Right lobe of liver (tissue), 6 donors: ENCODE measurements at regions not wholly inside any gene's neighbourhood (a gene's known extent, or its start where the extent isn't known, plus 50 kb on each side); places are given as distances from the start of the nearest gene placed in this dataset.

ENCODE experiments used
- ATAC-seq, 4 donors: fragments of 200-7000 bp; cut with Tn5 transposase; one replicate each; pipeline ENCODE4 v1.9.1; 2020; ENCODE audit warnings: mild to moderate bottlenecking in 4 of 4, moderate library complexity in 4 of 4
- DNase-seq, 3 donors: peaks; one replicate each; pipeline ENCODE4 v3.0.0-alpha.2; 2020
- H3K27ac ChIP-seq, 3 donors: fragments of 200-600 bp; one replicate each; pipeline ENCODE4 v1.8.0; 2022
- H3K27me3 ChIP-seq, 2 donors: fragments of 200-600 bp; one replicate each; pipeline ENCODE4 v1.8.0; 2022
- H3K36me3 ChIP-seq, 4 donors: fragments of 200-600 bp; sonication (generic) in 1 of 4; one replicate each; pipeline versions ENCODE4 v1.5.1 to v1.8.0; 2017 to 2022; ENCODE audit warnings: control low read depth in 1 of 4
- H3K4me1 ChIP-seq, 4 donors: fragments of 200-600 bp; sonication (generic) in 1 of 4; one replicate each; pipeline versions ENCODE4 v1.5.1 to v1.8.0; 2017 to 2022; ENCODE audit warnings: control low read depth in 1 of 4
- H3K4me3 ChIP-seq, 3 donors: fragments of 200-600 bp; one replicate each; pipeline ENCODE4 v1.8.0; 2022
- H3K9me3 ChIP-seq, 4 donors: fragments of 200-600 bp; sonication (generic) in 1 of 4; one replicate each; pipeline versions ENCODE4 v1.5.1 to v1.8.0; 2017 to 2022; ENCODE audit warnings: control low read depth in 1 of 4
- POLR2A ChIP-seq: fragments of 450-650 bp; IDR thresholded peaks from one replicate; pipeline ENCODE4 v1.6.1; 2017; ENCODE audit warnings: antibody characterized with exemption, mild to moderate bottlenecking
- WGBS: methylation state at CpG from one replicate; pipeline ENCODE4 v1.1.6; 2018; ENCODE audit warnings: low coverage, low lambda C conversion rate; ENCODE audit not compliant: insufficient coverage; ENCODE audit errors: missing lambda C conversion rate; 5-methylcytosine and 5-hydroxymethylcytosine counted together
- intact Hi-C, 2 donors: fragments of 100-400 bp; cut with DNase I; formaldehyde crosslinking; loops; one replicate each; pipeline versions ENCODE4 v1.11.2 to v1.14.1; 2022
- TF ChIP-seq, protein P1 (sequence below), 4 donors: fragments of 200-600 bp in 3 of 4; fragments of 450-650 bp in 1 of 4; IDR thresholded peaks; one replicate each; pipeline versions ENCODE4 v1.5.1 to v1.8.0; 2016 to 2022; ENCODE audit warnings: antibody characterized with exemption in 4 of 4, mild to moderate bottlenecking in 2 of 4
- donor health status: DM: no; HTN: yes; CAD: no.
- donor health status: DM: no; HTN: no; CAD: no.
- donor health status: DM: no; HTN: no; CAD: no.
- donor health status: DM: no; HTN: yes; CAD: no.
- donor health status: DM: no; HTN: yes; CAD: no.

DNA sequence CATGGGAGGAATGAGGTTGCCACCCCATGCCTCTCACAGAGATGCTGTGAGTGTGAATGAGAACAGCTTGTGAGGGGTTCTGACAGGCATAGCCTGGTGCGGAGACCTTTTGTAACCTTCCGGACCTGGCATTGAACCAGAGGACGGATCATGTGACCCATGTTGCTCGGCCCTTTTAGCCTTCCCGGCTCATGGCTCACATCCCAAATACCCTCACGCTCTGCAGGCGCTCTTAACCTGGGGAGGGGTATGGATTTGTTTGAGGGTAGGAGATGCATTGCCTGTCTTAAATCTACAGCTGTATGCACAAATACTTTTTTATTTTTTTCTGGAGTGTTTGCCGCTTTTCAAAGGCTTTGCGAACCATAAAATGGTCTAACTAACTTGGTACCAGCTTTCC is 102.4 kb upstream of the CRHR1 start:
- no peaks in the 10 kb centered on the region for H3K36me3 ChIP-seq
- H3K4me3 ChIP-seq = no peak overlapping the region
- intact Hi-C loops = no loop called here
- no peaks in the 10 kb centered on the region for H3K27me3 ChIP-seq
- no peaks in the 10 kb centered on the region for H3K9me3 ChIP-seq
- WGBS = 75% methylated on average over 2 of the region's 9 CpGs
- DNase-seq (no peak), ATAC-seq (no peak)
- no peak overlapping the region for H3K27ac ChIP-seq
- no peaks in the 10 kb centered on the region for H3K4me1 ChIP-seq
- no peak for TF ChIP-seq POLR2A
- TF ChIP-seq, protein P1, sequence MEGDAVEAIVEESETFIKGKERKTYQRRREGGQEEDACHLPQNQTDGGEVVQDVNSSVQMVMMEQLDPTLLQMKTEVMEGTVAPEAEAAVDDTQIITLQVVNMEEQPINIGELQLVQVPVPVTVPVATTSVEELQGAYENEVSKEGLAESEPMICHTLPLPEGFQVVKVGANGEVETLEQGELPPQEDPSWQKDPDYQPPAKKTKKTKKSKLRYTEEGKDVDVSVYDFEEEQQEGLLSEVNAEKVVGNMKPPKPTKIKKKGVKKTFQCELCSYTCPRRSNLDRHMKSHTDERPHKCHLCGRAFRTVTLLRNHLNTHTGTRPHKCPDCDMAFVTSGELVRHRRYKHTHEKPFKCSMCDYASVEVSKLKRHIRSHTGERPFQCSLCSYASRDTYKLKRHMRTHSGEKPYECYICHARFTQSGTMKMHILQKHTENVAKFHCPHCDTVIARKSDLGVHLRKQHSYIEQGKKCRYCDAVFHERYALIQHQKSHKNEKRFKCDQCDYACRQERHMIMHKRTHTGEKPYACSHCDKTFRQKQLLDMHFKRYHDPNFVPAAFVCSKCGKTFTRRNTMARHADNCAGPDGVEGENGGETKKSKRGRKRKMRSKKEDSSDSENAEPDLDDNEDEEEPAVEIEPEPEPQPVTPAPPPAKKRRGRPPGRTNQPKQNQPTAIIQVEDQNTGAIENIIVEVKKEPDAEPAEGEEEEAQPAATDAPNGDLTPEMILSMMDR (IDR thresholded peaks at IDR 0.05) = no peak

DNA sequence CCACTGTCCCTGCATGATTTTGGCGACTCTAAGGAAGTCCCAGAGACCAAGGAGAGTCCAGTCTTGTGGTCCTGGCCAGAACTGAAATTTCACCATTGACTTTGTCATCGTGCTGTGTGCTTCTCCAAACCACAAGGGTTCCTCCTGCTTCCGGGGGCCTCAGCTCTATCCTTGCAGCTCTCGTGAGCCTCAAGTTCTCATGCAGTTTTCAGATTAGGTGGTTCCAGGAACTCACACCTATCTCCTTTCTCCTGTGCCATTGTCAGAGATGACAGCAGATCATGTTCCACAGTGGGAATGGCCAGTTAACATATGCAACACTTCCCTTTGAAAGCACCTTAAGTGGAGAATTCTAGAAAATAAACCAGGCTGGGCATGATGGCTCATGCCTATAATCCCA is 97.9 kb upstream of the CRHR1 start:
- TF ChIP-seq POLR2A = no peak
- TF ChIP-seq, protein P1 (IDR thresholded peaks at IDR 0.05) = no peak
- DNase-seq (no peak), ATAC-seq (no peak)
- intact Hi-C loops = no loop called here
- Histone ChIP-seq H3K27me3 (no peaks in the 10 kb centered on the region), H3K4me1 (no peaks in the 10 kb centered on the region), H3K9me3 (no peaks in the 10 kb centered on the region), H3K27ac (no peak overlapping the region), H3K36me3 (no peaks in the 10 kb centered on the region), H3K4me3 (no peak overlapping the region)
- 55% methylated on average over 3 of the region's 4 CpGs for WGBS

DNA sequence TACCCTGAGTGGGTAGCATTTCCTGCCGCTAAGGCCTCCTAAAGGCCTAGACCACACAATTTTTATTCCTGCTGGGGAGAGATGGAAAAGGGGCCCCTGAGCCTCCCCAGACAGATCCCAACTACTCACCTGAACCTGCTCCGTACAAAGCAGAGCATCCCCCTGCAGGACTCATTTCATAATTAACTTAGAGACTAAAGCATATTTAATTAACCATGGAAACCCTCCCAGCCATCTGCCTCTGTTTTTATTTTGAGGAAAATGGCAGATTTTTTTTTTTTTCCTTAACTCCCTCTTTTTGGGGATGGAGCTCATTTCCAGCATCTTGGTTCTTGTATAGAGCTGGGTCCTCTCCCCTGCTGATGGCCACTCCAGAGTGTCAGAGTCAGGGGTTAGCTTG is 96.5 kb upstream of the CRHR1 start:
- TF ChIP-seq, protein P1 (IDR thresholded peaks at IDR 0.05) = no peak
- TF ChIP-seq POLR2A = no peak
- intact Hi-C loops = no loop called here
- no peak overlapping the region for H3K27ac ChIP-seq
- no peaks in the 10 kb centered on the region for H3K9me3 ChIP-seq
- H3K4me3 ChIP-seq = no peak overlapping the region
- ATAC-seq (no peak), DNase-seq (no peak)
- WGBS = 86% methylated on average over 2 of the region's 2 CpGs
- no peaks in the 10 kb centered on the region for H3K36me3 ChIP-seq
- H3K27me3 ChIP-seq = no peaks in the 10 kb centered on the region
- no peaks in the 10 kb centered on the region for H3K4me1 ChIP-seq

DNA sequence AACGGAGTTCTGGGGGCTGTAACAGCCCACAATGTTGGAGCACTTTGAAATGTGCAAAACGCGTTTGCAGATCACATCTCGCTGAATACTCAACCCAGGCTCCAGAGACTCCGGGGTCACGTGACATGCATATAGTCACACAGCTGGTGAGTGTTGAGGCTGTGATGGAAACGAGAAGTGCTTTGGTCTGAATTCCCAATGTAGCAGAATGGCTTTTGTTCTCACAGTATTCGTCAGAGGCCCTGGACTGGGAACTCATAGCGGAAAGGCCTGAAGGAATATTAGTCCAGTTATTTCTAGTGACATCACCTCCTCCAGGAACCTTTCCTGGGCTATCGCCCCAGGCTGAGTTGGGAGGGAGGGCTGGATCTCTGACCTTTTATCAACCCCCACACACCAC is 95.8 kb upstream of the CRHR1 start:
- H3K9me3 ChIP-seq = no peaks in the 10 kb centered on the region
- TF ChIP-seq, protein P1 (IDR thresholded peaks at IDR 0.05) = no peak
- no peak for TF ChIP-seq POLR2A
- WGBS = 70% methylated on average over 6 of the region's 10 CpGs
- H3K27me3 ChIP-seq = no peaks in the 10 kb centered on the region
- H3K4me3 ChIP-seq = no peak overlapping the region
- intact Hi-C loops = no loop called here
- H3K27ac ChIP-seq = no peak overlapping the region
- no peaks in the 10 kb centered on the region for H3K36me3 ChIP-seq
- DNase-seq (no peak), ATAC-seq (no peak)
- H3K4me1 ChIP-seq = no peaks in the 10 kb centered on the region

DNA sequence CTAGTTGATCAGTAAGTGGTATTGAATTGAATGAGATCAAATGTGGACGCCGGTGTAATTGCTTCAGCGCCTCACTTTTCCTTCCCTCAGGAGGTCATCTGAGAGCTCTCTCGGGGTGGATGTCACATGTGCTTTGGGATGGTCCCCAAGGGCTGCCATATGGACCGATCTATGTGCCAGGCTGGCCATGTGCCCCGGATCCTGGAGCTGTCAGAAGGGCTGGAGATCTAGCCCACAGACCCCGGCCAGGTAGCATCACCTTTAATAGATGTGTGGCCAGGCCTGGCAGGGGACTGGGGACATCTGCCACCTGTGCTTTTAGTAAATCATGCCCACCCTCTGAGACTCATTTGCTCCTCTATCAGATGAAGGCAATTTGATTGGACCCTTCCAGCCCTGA is 95.3 kb upstream of the CRHR1 start:
- Histone ChIP-seq H3K4me3 (no peak overlapping the region), H3K27ac (no peak overlapping the region), H3K4me1 (no peaks in the 10 kb centered on the region), H3K9me3 (no peaks in the 10 kb centered on the region), H3K27me3 (no peaks in the 10 kb centered on the region), H3K36me3 (no peaks in the 10 kb centered on the region)
- DNase-seq (no peak), ATAC-seq (no peak)
- no peak for TF ChIP-seq POLR2A
- TF ChIP-seq, protein P1 (IDR thresholded peaks at IDR 0.05) = no peak
- intact Hi-C loops = no loop called here
- 79% methylated on average over 4 of the region's 7 CpGs for WGBS
